H1 (cell line): ENCODE measurements at regions not wholly inside any gene's neighbourhood (a gene's known extent, or its start where the extent isn't known, plus 50 kb on each side); places are given as distances from the start of the nearest gene placed in this dataset.

ENCODE experiments used
- CTCF ChIA-PET: fragments of 300-600 bp; sonication (Branson Sonifier 250); formaldehyde crosslinking; loops from one replicate; lab custom pipeline; 2021; ENCODE audit not compliant: partially characterized antibody; lab: Charles Lee
- POLR2A ChIA-PET: fragments of 300-600 bp; sonication (Branson Sonifier 250); formaldehyde crosslinking; loops from one replicate; lab custom pipeline; 2021; ENCODE audit warnings: inconsistent platforms; ENCODE audit not compliant: partially characterized antibody; lab: Charles Lee
- DNase-seq, 2 experiments: peaks; one replicate each; pipeline versions ENCODE4 v3.0.0 to v3.0.0-alpha.2; 2010 to 2022; ENCODE audit warnings: low spot score in 2 of 2, low read depth in 1 of 2, mixed read lengths in 1 of 2
- FAIRE-seq: peaks from 2 replicates; lab custom pipeline; 2011; peaks lifted over from hg19 to GRCh38; lab: Jason Lieb, UNC
- H2AFZ ChIP-seq: 2 replicates; pipeline ENCODE4 v1.8.1; 2012; ENCODE audit warnings: low read length, inconsistent platforms
- H2AK5ac ChIP-seq: 2 replicates; pipeline ENCODE4 v1.6.1; 2013; ENCODE audit warnings: low read depth, low read length
- H2BK120ac ChIP-seq: replicated peaks from 2 replicates; pipeline ENCODE3; 2013; ENCODE audit warnings: low read depth, low read length, inconsistent platforms
- H2BK12ac ChIP-seq: 2 replicates; pipeline ENCODE4 v1.6.1; 2013; ENCODE audit warnings: low read depth, low read length
- H2BK15ac ChIP-seq: 2 replicates; pipeline ENCODE4 v1.6.1; 2013; ENCODE audit warnings: low read length
- H2BK20ac ChIP-seq: 2 replicates; pipeline ENCODE4 v1.6.1; 2013; ENCODE audit warnings: low read length
- H2BK5ac ChIP-seq: 2 replicates; pipeline ENCODE4 v1.6.1; 2013; ENCODE audit warnings: low read depth, low read length
- H3K14ac ChIP-seq: 2 replicates; pipeline ENCODE4 v1.6.1; 2013; ENCODE audit warnings: inconsistent platforms; ENCODE audit not compliant: insufficient read length
- H3K18ac ChIP-seq: 2 replicates; pipeline ENCODE4 v1.6.1; 2013; ENCODE audit warnings: low read length; ENCODE audit errors: extremely low read depth
- H3K23ac ChIP-seq: 2 replicates; pipeline ENCODE4 v1.6.1; 2013; ENCODE audit warnings: inconsistent platforms; ENCODE audit not compliant: insufficient read length
- H3K23me2 ChIP-seq: 2 replicates; pipeline ENCODE4 v1.6.1; 2013; ENCODE audit warnings: low read depth, low read length
- H3K27ac ChIP-seq: 2 replicates; pipeline ENCODE4 v1.6.1; 2011; ENCODE audit warnings: low read depth, low read length, inconsistent platforms
- H3K27me3 ChIP-seq, 4 experiments: replicated peaks in 1 of 4; 1 replicate in 1 of 4; 2 replicates in 3 of 4; pipeline versions ENCODE4 v1.6.1 to v1.8.1; 2011 to 2013; ENCODE audit warnings: low read length in 3 of 4, mild to moderate bottlenecking in 3 of 4, inconsistent platforms in 2 of 4, mixed read lengths in 2 of 4, moderate library complexity in 1 of 4; ENCODE audit not compliant: control insufficient read depth in 3 of 4, insufficient read depth in 3 of 4; ENCODE audit errors: extremely low read depth in 1 of 4
- H3K36me3 ChIP-seq, 4 experiments: 2 replicates each; pipeline versions ENCODE4 v1.6.1 to v1.8.1; 2011 to 2013; ENCODE audit warnings: mild to moderate bottlenecking in 4 of 4, low read length in 3 of 4, moderate library complexity in 2 of 4, control low read depth in 1 of 4, inconsistent platforms in 1 of 4; ENCODE audit not compliant: insufficient read depth in 4 of 4, control insufficient read depth in 2 of 4
- H3K4ac ChIP-seq: replicated peaks from 2 replicates; pipeline ENCODE3; 2013; ENCODE audit warnings: low read length, low read depth, mixed read lengths, inconsistent platforms; ENCODE audit not compliant: insufficient read length
- H3K4me1 ChIP-seq, 4 experiments: replicated peaks in 1 of 4; 1 replicate in 1 of 4; 2 replicates in 3 of 4; pipeline versions ENCODE4 v1.6.1 to v1.8.1; 2011 to 2013; ENCODE audit warnings: low read length in 3 of 4, inconsistent platforms in 2 of 4, mixed read lengths in 1 of 4; ENCODE audit not compliant: insufficient read depth in 4 of 4, control insufficient read depth in 3 of 4
- H3K4me2 ChIP-seq, 2 experiments: 2 replicates each; pipeline versions ENCODE4 v1.6.1 to v1.8.1; 2011 to 2013; ENCODE audit warnings: low read depth in 2 of 2, low read length in 2 of 2, control low read depth in 1 of 2, inconsistent platforms in 1 of 2, mild to moderate bottlenecking in 1 of 2; ENCODE audit not compliant: insufficient read depth in 1 of 2
- H3K4me3 ChIP-seq, 4 experiments: fragments of 200-600, 300-600 bp in 1 of 4; sonication (generic), shearing (Covaris generic), sonication (Bioruptor Twin) in 1 of 4; 2 replicates each; pipeline versions ENCODE4 v1.5.1 to v1.8.1; 2011 to 2016; ENCODE audit warnings: low read length in 4 of 4, low read depth in 3 of 4, control low read depth in 2 of 4, inconsistent platforms in 2 of 4, mild to moderate bottlenecking in 2 of 4, mixed read lengths in 1 of 4, moderate library complexity in 1 of 4; ENCODE audit not compliant: insufficient read depth in 2 of 4; ENCODE audit errors: extremely low read depth in 1 of 4
- H3K56ac ChIP-seq: replicated peaks from 2 replicates; pipeline ENCODE3; 2013; ENCODE audit warnings: low read depth, mild to moderate bottlenecking, mixed read lengths, low read length, inconsistent platforms; ENCODE audit not compliant: insufficient read length
- H3K79me1 ChIP-seq: 2 replicates; pipeline ENCODE4 v1.6.1; 2013; ENCODE audit warnings: low read depth, low read length, control low read depth
- H3K79me2 ChIP-seq, 2 experiments: 2 replicates each; pipeline versions ENCODE4 v1.6.1 to v1.8.1; 2012 to 2013; ENCODE audit warnings: low read length in 2 of 2, mild to moderate bottlenecking in 2 of 2, inconsistent platforms in 1 of 2; ENCODE audit not compliant: insufficient read depth in 2 of 2, control insufficient read depth in 1 of 2
- H3K9ac ChIP-seq, 4 experiments: replicated peaks in 1 of 4; 1 replicate in 1 of 4; 2 replicates in 3 of 4; pipeline versions ENCODE4 v1.6.1 to v1.8.1; 2011 to 2013; ENCODE audit warnings: low read depth in 3 of 4, low read length in 3 of 4, control low read depth in 2 of 4, mild to moderate bottlenecking in 2 of 4, moderate library complexity in 2 of 4, inconsistent platforms in 1 of 4; ENCODE audit errors: extremely low read depth in 1 of 4
- H3K9me3 ChIP-seq, 2 experiments: 2 replicates each; pipeline versions ENCODE4 v1.6.1 to v1.8.1; 2012 to 2013; ENCODE audit warnings: mild to moderate bottlenecking in 2 of 2, moderate library complexity in 2 of 2, control low read depth in 1 of 2, inconsistent platforms in 1 of 2, low read depth in 1 of 2, low read length in 1 of 2, mixed read lengths in 1 of 2; ENCODE audit not compliant: insufficient read depth in 2 of 2
- H4K20me1 ChIP-seq, 2 experiments: replicated peaks in 1 of 2; 2 replicates each; pipeline versions ENCODE3 to v1.8.1; 2011 to 2013; ENCODE audit warnings: inconsistent platforms in 2 of 2, low read length in 2 of 2, mild to moderate bottlenecking in 1 of 2; ENCODE audit not compliant: insufficient read depth in 2 of 2, control insufficient read depth in 1 of 2
- H4K5ac ChIP-seq: 2 replicates; pipeline ENCODE4 v1.6.1; 2013; ENCODE audit warnings: low read length, low read depth, mixed read lengths, inconsistent platforms; ENCODE audit not compliant: insufficient read length
- H4K8ac ChIP-seq: 2 replicates; pipeline ENCODE4 v1.8.0; 2013; ENCODE audit warnings: mild to moderate bottlenecking, moderate library complexity, low read length, inconsistent platforms; ENCODE audit not compliant: insufficient read depth; ENCODE audit errors: extremely low read depth
- H4K91ac ChIP-seq: replicated peaks from 2 replicates; pipeline ENCODE3; 2013; ENCODE audit warnings: low read length, mixed read lengths, inconsistent platforms; ENCODE audit not compliant: insufficient read length
- ATF2 ChIP-seq: IDR thresholded peaks from 2 replicates; pipeline ENCODE4 v1.6.1; 2012; ENCODE audit warnings: low read length, inconsistent platforms
- SAP30 ChIP-seq: fragments of 300-600 bp; sonication (generic); IDR thresholded peaks from 2 replicates; pipeline ENCODE4 v1.7.1; 2012; ENCODE audit warnings: low read length, moderate library complexity, mild to moderate bottlenecking, inconsistent platforms; ENCODE audit not compliant: insufficient read depth, insufficient replicate concordance
- WGBS, 2 experiments: shearing (Covaris generic) in 1 of 2; methylation state at CpG; one replicate each; pipeline versions ENCODE4 v1.1.6 to v1.1.7; 2013 to 2015; ENCODE audit warnings: low lambda C conversion rate in 2 of 2, mixed read lengths in 2 of 2, inconsistent platforms in 1 of 2, low coverage in 1 of 2, missing lambda C conversion rate in 1 of 2; ENCODE audit not compliant: insufficient replicate concordance in 2 of 2, insufficient coverage in 1 of 2, insufficient read length in 1 of 2; ENCODE audit errors: extremely low coverage in 1 of 2, missing lambda C conversion rate in 1 of 2; 5-methylcytosine and 5-hydroxymethylcytosine counted together

GRCh38 chr14:30333934-30334333 is 225.0 kb upstream of the G2E3 start:
- Histone ChIP-seq H4K5ac (no peak overlapping the region), H3K56ac (no peak overlapping the region), H3K27ac (no peak overlapping the region), H3K4me1 (no peaks in the 10 kb centered on the region), H3K9ac (no peak overlapping the region), H3K4me2 (no peak overlapping the region), H2AFZ (no peak overlapping the region), H3K27me3 (no peaks in the 10 kb centered on the region), H3K79me2 (no peaks in the 10 kb centered on the region), H3K18ac (no peak overlapping the region), H4K20me1 (no peaks in the 10 kb centered on the region), H2BK20ac (no peak overlapping the region), H3K79me1 (no peaks in the 10 kb centered on the region), H2BK120ac (no peak overlapping the region), H3K4me3 (no peak overlapping the region), H2AK5ac (no peak overlapping the region)
- WGBS, 2 experiments = 87% methylated on average over 2 of the region's 2 CpGs; no CpG with 5 or more reads in 1 of the 2 experiments
- no peak for FAIRE-seq
- TF ChIP-seq ATF2 (no peak), SAP30 (no peak)
- TF ChIP-seq, all 59 proteins: peak for 0
- no peaks in the 10 kb centered on the region for H3K36me3 ChIP-seq
- no peak overlapping the region for H3K23ac ChIP-seq
- POLR2A ChIA-PET = no interaction called here
- H3K14ac ChIP-seq = no peak overlapping the region
- CTCF ChIA-PET = interaction anchor here (1.7 kb wide), 1 partner anchor 63 kb away, joined by 4 read pairs; no protein-coding TSS in a partner anchor
- no peak overlapping the region for H4K8ac ChIP-seq
- H2BK5ac ChIP-seq = no peak overlapping the region
- no peak overlapping the region for H3K4ac ChIP-seq
- no peak overlapping the region for H4K91ac ChIP-seq
- no peaks in the 10 kb centered on the region for H3K23me2 ChIP-seq
- no peak overlapping the region for H2BK12ac ChIP-seq
- no peak for DNase-seq
- peaks cover 0 to 4% of the 10 kb centered on the region in 2 experiments; a peak in 1 of 4 replicates for H3K9me3 ChIP-seq
- H2BK15ac ChIP-seq = no peak overlapping the region
